ENCODE measurements at regions not wholly inside any gene's neighbourhood (a gene's known extent, or its start where the extent isn't known, plus 50 kb on each side); places are given as distances from the start of the nearest gene placed in this dataset.
"Not testable (repeated sequence)": the region's sequence is repeated elsewhere in the genome, so short reads cannot be mapped to it uniquely, and the experiment has no call there.

GRCh38 chr4:60913671-60914070 is 286.5 kb upstream of the ADGRL3 start:
- DNase-seq: no peak

GRCh38 chr4:60921735-60922134 is 278.4 kb upstream of the ADGRL3 start:
- not testable (repeated sequence) for DNase-seq

- no peak for DNase-seq
Measured at GRCh38 chr4:60923075-60923474, 277.1 kb upstream of the ADGRL3 start.

- DNase-seq: no peak
Measured at GRCh38 chr4:60926624-60927023, 273.5 kb upstream of the ADGRL3 start.

- DNase-seq: no peak
Measured at GRCh38 chr4:60930866-60931265, 269.3 kb upstream of the ADGRL3 start.

- DNase-seq: no peak
Measured at GRCh38 chr4:60934566-60935295, 265.4 kb upstream of the ADGRL3 start.

- no peak for DNase-seq
Measured at GRCh38 chr4:60938181-60938580, 261.9 kb upstream of the ADGRL3 start.

- no peak for DNase-seq
Measured at GRCh38 chr4:60938621-60939020, 261.5 kb upstream of the ADGRL3 start.

- no peak for DNase-seq
Measured at GRCh38 chr4:60944060-60944459, 256.1 kb upstream of the ADGRL3 start.

- DNase-seq: no peak
Measured at GRCh38 chr4:60945641-60946040, 254.5 kb upstream of the ADGRL3 start.

- DNase-seq: no peak
Measured at GRCh38 chr4:60948008-60948407, 252.1 kb upstream of the ADGRL3 start.

GRCh38 chr4:60952921-60953320 is 247.2 kb upstream of the ADGRL3 start:
- no peak for DNase-seq

- DNase-seq: no peak
Measured at GRCh38 chr4:60953826-60954225, 246.3 kb upstream of the ADGRL3 start.

- no peak for DNase-seq
Measured at GRCh38 chr4:60962286-60962685, 237.8 kb upstream of the ADGRL3 start.

- no peak for DNase-seq
Measured at GRCh38 chr4:60981534-60981933, 218.6 kb upstream of the ADGRL3 start.

GRCh38 chr4:60989141-60989540 is 211.0 kb upstream of the ADGRL3 start:
- DNase-seq: no peak

- DNase-seq: no peak
Measured at GRCh38 chr4:60992037-60992436, 208.1 kb upstream of the ADGRL3 start.

GRCh38 chr4:61003301-61003700 is 196.8 kb upstream of the ADGRL3 start:
- DNase-seq: no peak

- DNase-seq: peak; percentile 3
Measured at GRCh38 chr4:61004651-61005170, 195.4 kb upstream of the ADGRL3 start.

GRCh38 chr4:61011051-61011450 is 189.1 kb upstream of the ADGRL3 start:
- DNase-seq: no peak

GRCh38 chr4:61011936-61012335 is 188.2 kb upstream of the ADGRL3 start:
- DNase-seq: not testable (repeated sequence)

- DNase-seq: no peak
Measured at GRCh38 chr4:61024610-61025009, 175.5 kb upstream of the ADGRL3 start.

- DNase-seq: no peak
Measured at GRCh38 chr4:61027939-61028338, 172.2 kb upstream of the ADGRL3 start.

- no peak for DNase-seq
Measured at GRCh38 chr4:61036071-61036684, 163.9 kb upstream of the ADGRL3 start.
